ENCODE measurements at regions not wholly inside any gene's neighbourhood (a gene's known extent, or its start where the extent isn't known, plus 50 kb on each side); places are given as distances from the start of the nearest gene placed in this dataset.

GRCh38 chr9:11323457-11323856 lies 710.7 kb upstream of the PTPRD start:
- intact Hi-C loops (cut with micrococcal nuclease): no loop called here
- TF ChIP-seq JUN (IDR thresholded peaks at IDR 0.05; ENCODE audit: borderline replicate concordance, insufficient read depth, insufficient read length, low read depth): no peak
- CTCF ChIA-PET: no interaction called here
- dilution Hi-C loops (cut with MboI; ENCODE audit: extremely low pct_ligation_motif_present, low sequenced_read_pairs): no loop called here
- H3K4me2 ChIP-seq (ENCODE audit: insufficient read depth, low read length): no peak overlapping the region
- no peaks in the 10 kb centered on the region for H3K79me2 ChIP-seq (ENCODE audit: control insufficient read depth, insufficient read depth, low read length)
- BruUV-seq (replicated peaks): no TSS peak
- no peak overlapping the region for H3K27ac ChIP-seq (ENCODE audit: insufficient read depth, low read depth, low read length)
- H4K20me1 ChIP-seq (replicated peaks; ENCODE audit: control insufficient read depth, extremely low read depth, insufficient read depth, low read length): no peaks in the 10 kb centered on the region
- H3K9ac ChIP-seq (replicated peaks; ENCODE audit: extremely low read depth, insufficient read depth, low read length): no peak overlapping the region
- POLR2A ChIA-PET: no interaction called here
- no peak overlapping the region for H2AFZ ChIP-seq (ENCODE audit: low read depth, low read length)
- no peaks in the 10 kb centered on the region for H3K9me1 ChIP-seq (replicated peaks; ENCODE audit: control insufficient read depth, extremely low read depth, insufficient read depth, low read length)
- H3K9me3 ChIP-seq (replicated peaks; ENCODE audit: control insufficient read depth, insufficient read depth, low read length): no peaks in the 10 kb centered on the region
- H3K4me1 ChIP-seq (ENCODE audit: control insufficient read depth, extremely low read depth, insufficient read depth, low read length): no peaks in the 10 kb centered on the region
- H3K4me3 ChIP-seq (replicated peaks in 1 of 3; ENCODE audit: insufficient read depth in 1 of 3, low read depth in 1 of 3, low read length in 3 of 3): no peak overlapping the region
- FAIRE-seq (no peak), DNase-seq (ENCODE audit: low read depth, low spot score) (no peak)
- H3K36me3 ChIP-seq (ENCODE audit: control insufficient read depth in 2 of 2, extremely low read depth in 1 of 2, insufficient read depth in 2 of 2, low read length in 2 of 2): no peaks in the 10 kb centered on the region
- H3K27me3 ChIP-seq (ENCODE audit: control insufficient read depth in 2 of 2, insufficient read depth in 2 of 2, low read length in 2 of 2): no peaks in the 10 kb centered on the region

- CTCF ChIA-PET: no interaction called here
- no peaks in the 10 kb centered on the region for H3K27me3 ChIP-seq (ENCODE audit: control insufficient read depth in 2 of 2, insufficient read depth in 2 of 2, low read length in 2 of 2)
- no peak for TF ChIP-seq JUN (IDR thresholded peaks at IDR 0.05; ENCODE audit: borderline replicate concordance, insufficient read depth, insufficient read length, low read depth)
- no peak for TF ChIP-seq MAX (IDR thresholded peaks at IDR 0.05; ENCODE audit: insufficient read depth, insufficient read length)
- TF ChIP-seq POLR2A (IDR thresholded peaks at IDR 0.05; ENCODE audit: low read depth, low read length): no peak
- TF ChIP-seq GATA2 (IDR thresholded peaks at IDR 0.05; ENCODE audit: insufficient read depth, insufficient read length, low read depth, low read length): no peak
- TF ChIP-seq MYC (IDR thresholded peaks at IDR 0.05; ENCODE audit: low read depth, low read length): no peak
- dilution Hi-C loops (cut with MboI; ENCODE audit: extremely low pct_ligation_motif_present, low sequenced_read_pairs) (no loop called here), intact Hi-C loops (cut with micrococcal nuclease) (no loop called here)
- no peaks in the 10 kb centered on the region for H3K9me1 ChIP-seq (replicated peaks; ENCODE audit: control insufficient read depth, extremely low read depth, insufficient read depth, low read length)
- H3K9me3 ChIP-seq (replicated peaks; ENCODE audit: control insufficient read depth, insufficient read depth, low read length): no peaks in the 10 kb centered on the region
- H3K36me3 ChIP-seq (ENCODE audit: control insufficient read depth in 2 of 2, extremely low read depth in 1 of 2, insufficient read depth in 2 of 2, low read length in 2 of 2): no peaks in the 10 kb centered on the region
- DNase-seq (ENCODE audit: low read depth, low spot score) (no peak), FAIRE-seq (no peak)
- no TSS peak for BruUV-seq (replicated peaks)
- no peaks in the 10 kb centered on the region for H3K4me1 ChIP-seq (ENCODE audit: control insufficient read depth, extremely low read depth, insufficient read depth, low read length)
- no peaks in the 10 kb centered on the region for H3K79me2 ChIP-seq (ENCODE audit: control insufficient read depth, insufficient read depth, low read length)
- no peak overlapping the region for H3K4me2 ChIP-seq (ENCODE audit: insufficient read depth, low read length)
- H3K27ac ChIP-seq (ENCODE audit: insufficient read depth, low read depth, low read length): no peak overlapping the region
- H4K20me1 ChIP-seq (replicated peaks; ENCODE audit: control insufficient read depth, extremely low read depth, insufficient read depth, low read length): no peaks in the 10 kb centered on the region
- H3K4me3 ChIP-seq (replicated peaks in 1 of 3; ENCODE audit: insufficient read depth in 1 of 3, low read depth in 1 of 3, low read length in 3 of 3): no peak overlapping the region
- POLR2A ChIA-PET: no interaction called here
- no peak overlapping the region for H2AFZ ChIP-seq (ENCODE audit: low read depth, low read length)
- no peak overlapping the region for H3K9ac ChIP-seq (replicated peaks; ENCODE audit: extremely low read depth, insufficient read depth, low read length)
Observed at GRCh38 chr9:11326231-11326630, 713.4 kb upstream of the PTPRD start.
